Right lobe of liver (tissue), 6 donors: ENCODE measurements at regions not wholly inside any gene's neighbourhood (a gene's known extent, or its start where the extent isn't known, plus 50 kb on each side); places are given as distances from the start of the nearest gene placed in this dataset.
"Not testable (repeated sequence)": the region's sequence is repeated elsewhere in the genome, so short reads cannot be mapped to it uniquely, and the experiment has no call there.

Experiments
- ATAC-seq, 4 donors: fragments of 200-7000 bp; cut with Tn5 transposase; one replicate each; pipeline ENCODE4 v1.9.1; 2020; ENCODE audit warnings: mild to moderate bottlenecking in 4 of 4, moderate library complexity in 4 of 4
- DNase-seq, 3 donors: peaks; one replicate each; pipeline ENCODE4 v3.0.0-alpha.2; 2020
- H3K27ac ChIP-seq, 3 donors: fragments of 200-600 bp; one replicate each; pipeline ENCODE4 v1.8.0; 2022
- H3K27me3 ChIP-seq, 2 donors: fragments of 200-600 bp; one replicate each; pipeline ENCODE4 v1.8.0; 2022
- H3K36me3 ChIP-seq, 4 donors: fragments of 200-600 bp; sonication (generic) in 1 of 4; one replicate each; pipeline versions ENCODE4 v1.5.1 to v1.8.0; 2017 to 2022; ENCODE audit warnings: control low read depth in 1 of 4
- H3K4me1 ChIP-seq, 4 donors: fragments of 200-600 bp; sonication (generic) in 1 of 4; one replicate each; pipeline versions ENCODE4 v1.5.1 to v1.8.0; 2017 to 2022; ENCODE audit warnings: control low read depth in 1 of 4
- H3K4me3 ChIP-seq, 3 donors: fragments of 200-600 bp; one replicate each; pipeline ENCODE4 v1.8.0; 2022
- H3K9me3 ChIP-seq, 4 donors: fragments of 200-600 bp; sonication (generic) in 1 of 4; one replicate each; pipeline versions ENCODE4 v1.5.1 to v1.8.0; 2017 to 2022; ENCODE audit warnings: control low read depth in 1 of 4
- CTCF ChIP-seq, 4 donors: fragments of 200-600 bp in 3 of 4; fragments of 450-650 bp in 1 of 4; IDR thresholded peaks; one replicate each; pipeline versions ENCODE4 v1.5.1 to v1.8.0; 2016 to 2022; ENCODE audit warnings: antibody characterized with exemption in 4 of 4, mild to moderate bottlenecking in 2 of 4
- POLR2A ChIP-seq: fragments of 450-650 bp; IDR thresholded peaks from one replicate; pipeline ENCODE4 v1.6.1; 2017; ENCODE audit warnings: antibody characterized with exemption, mild to moderate bottlenecking
- WGBS: methylation state at CpG from one replicate; pipeline ENCODE4 v1.1.6; 2018; ENCODE audit warnings: low coverage, low lambda C conversion rate; ENCODE audit not compliant: insufficient coverage; ENCODE audit errors: missing lambda C conversion rate; 5-methylcytosine and 5-hydroxymethylcytosine counted together
- intact Hi-C, 2 donors: fragments of 100-400 bp; cut with DNase I; formaldehyde crosslinking; loops; one replicate each; pipeline versions ENCODE4 v1.11.2 to v1.14.1; 2022
- donor health status: DM: no; HTN: yes; CAD: no.
- donor health status: DM: no; HTN: no; CAD: no.
- donor health status: DM: no; HTN: no; CAD: no.
- donor health status: DM: no; HTN: yes; CAD: no.
- donor health status: DM: no; HTN: yes; CAD: no.

- Histone ChIP-seq H3K27me3 (no peaks in the 10 kb centered on the region), H3K4me3 (no peak overlapping the region), H3K9me3 (no peaks in the 10 kb centered on the region), H3K36me3 (no peaks in the 10 kb centered on the region), H3K4me1 (no peaks in the 10 kb centered on the region), H3K27ac (no peak overlapping the region)
- WGBS: 33% methylated on average over 2 of the region's 2 CpGs
- ATAC-seq (peak in 2 of 4 donors; percentile 34 to 43), DNase-seq (no peak)
- intact Hi-C loops: no loop called here
- TF ChIP-seq CTCF (IDR thresholded peaks at IDR 0.05) (no peak), POLR2A (no peak)
Measured at GRCh38 chr2:209121691-209122090, 302.2 kb upstream of the MAP2 start.

GRCh38 chr2:209125291-209125690 is 298.6 kb upstream of the MAP2 start:
- intact Hi-C loops: no loop called here
- no peaks in the 10 kb centered on the region for H3K36me3 ChIP-seq
- no peaks in the 10 kb centered on the region for H3K9me3 ChIP-seq
- no peaks in the 10 kb centered on the region for H3K4me1 ChIP-seq
- H3K27me3 ChIP-seq: no peaks in the 10 kb centered on the region
- ATAC-seq (no peak), DNase-seq (no peak)
- H3K4me3 ChIP-seq: no peak overlapping the region
- H3K27ac ChIP-seq: no peak overlapping the region
- WGBS: 45% methylated on average over 1 of the region's 1 CpG
- no peak for TF ChIP-seq POLR2A
- TF ChIP-seq CTCF (IDR thresholded peaks at IDR 0.05): no peak

- DNase-seq: no peak
- H3K36me3 ChIP-seq: no peaks in the 10 kb centered on the region
- TF ChIP-seq POLR2A (no peak), CTCF (IDR thresholded peaks at IDR 0.05) (no peak)
- no peaks in the 10 kb centered on the region for H3K4me1 ChIP-seq
- intact Hi-C loops: no loop called here
- WGBS: 45% methylated on average over 3 of the region's 3 CpGs
- no peak for ATAC-seq
- H3K27me3 ChIP-seq: no peaks in the 10 kb centered on the region
- no peak overlapping the region for H3K27ac ChIP-seq
- H3K4me3 ChIP-seq: no peak overlapping the region
- no peaks in the 10 kb centered on the region for H3K9me3 ChIP-seq
Measured at GRCh38 chr2:209138079-209138478, 285.8 kb upstream of the MAP2 start.

- Histone ChIP-seq H3K27ac (no peak overlapping the region), H3K4me1 (no peaks in the 10 kb centered on the region), H3K4me3 (no peak overlapping the region), H3K27me3 (no peaks in the 10 kb centered on the region), H3K36me3 (no peaks in the 10 kb centered on the region), H3K9me3 (no peaks in the 10 kb centered on the region)
- intact Hi-C loops: no loop called here
- no peak for ATAC-seq
- TF ChIP-seq CTCF (IDR thresholded peaks at IDR 0.05): no peak
- TF ChIP-seq POLR2A: no peak
- WGBS: 23% methylated on average over 3 of the region's 3 CpGs
- no peak for DNase-seq
Measured at GRCh38 chr2:209141142-209141541, 282.7 kb upstream of the MAP2 start.

- Histone ChIP-seq H3K4me3 (no peak overlapping the region), H3K27ac (no peak overlapping the region), H3K9me3 (no peaks in the 10 kb centered on the region), H3K36me3 (no peaks in the 10 kb centered on the region), H3K27me3 (no peaks in the 10 kb centered on the region), H3K4me1 (no peaks in the 10 kb centered on the region)
- DNase-seq: no peak
- no peak for ATAC-seq
- TF ChIP-seq CTCF (IDR thresholded peaks at IDR 0.05) (no peak), POLR2A (no peak)
- 67% methylated on average over 1 of the region's 1 CpG for WGBS
- intact Hi-C loops: no loop called here
Measured at GRCh38 chr2:209141818-209142217, 282.0 kb upstream of the MAP2 start.

GRCh38 chr2:209145220-209145691 is 278.6 kb upstream of the MAP2 start:
- H3K4me1 ChIP-seq, H3K27me3 ChIP-seq, H3K4me3 ChIP-seq, H3K27ac ChIP-seq, H3K9me3 ChIP-seq, H3K36me3 ChIP-seq, ATAC-seq, intact Hi-C loops: not testable (repeated sequence)
- DNase-seq: peak in 1 of 3 donors; percentile 9
- WGBS: 73% methylated on average over 7 of the region's 30 CpGs
